ENCODE measurements at regions not wholly inside any gene's neighbourhood (a gene's known extent, or its start where the extent isn't known, plus 50 kb on each side); places are given as distances from the start of the nearest gene placed in this dataset.

DNA sequence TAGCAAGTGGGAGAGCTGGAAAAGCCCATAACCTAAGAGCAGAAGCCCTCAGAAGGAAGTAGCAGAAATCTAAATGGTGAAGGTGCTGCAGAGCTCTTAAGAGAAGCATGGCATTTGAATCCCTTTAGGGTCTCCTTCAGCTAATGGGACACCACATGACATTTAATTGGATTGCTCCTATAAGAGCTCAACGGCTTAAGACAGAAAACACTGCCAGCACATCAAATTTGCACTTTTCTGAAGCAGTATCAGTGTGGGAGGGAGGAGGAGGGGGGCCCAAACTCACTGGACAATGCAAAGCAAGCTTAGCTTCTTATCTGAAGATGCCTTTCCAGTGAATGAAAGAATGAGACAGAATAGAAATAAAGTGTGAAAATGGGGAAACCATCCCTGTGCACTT lies 287.9 kb upstream of the MTNR1B start:
- no peak for TF ChIP-seq POLR2AphosphoS5 (IDR thresholded peaks at IDR 0.05; ENCODE audit: borderline replicate concordance, low read depth, low read length)
- TF ChIP-seq EZH2 (IDR thresholded peaks at IDR 0.05), result no peak
- no peak for TF ChIP-seq FOXP2 (optimal IDR thresholded peaks at IDR 0.05; ENCODE audit: control extremely low read depth, extremely low read length, insufficient read depth)

Data from SK-N-MC (cell line).